ENCODE measurements at regions not wholly inside any gene's neighbourhood (a gene's known extent, or its start where the extent isn't known, plus 50 kb on each side); places are given as distances from the start of the nearest gene placed in this dataset.
A peak's percentile ranks its signal among the peaks of the same experiment; 100 is the strongest.

DNA sequence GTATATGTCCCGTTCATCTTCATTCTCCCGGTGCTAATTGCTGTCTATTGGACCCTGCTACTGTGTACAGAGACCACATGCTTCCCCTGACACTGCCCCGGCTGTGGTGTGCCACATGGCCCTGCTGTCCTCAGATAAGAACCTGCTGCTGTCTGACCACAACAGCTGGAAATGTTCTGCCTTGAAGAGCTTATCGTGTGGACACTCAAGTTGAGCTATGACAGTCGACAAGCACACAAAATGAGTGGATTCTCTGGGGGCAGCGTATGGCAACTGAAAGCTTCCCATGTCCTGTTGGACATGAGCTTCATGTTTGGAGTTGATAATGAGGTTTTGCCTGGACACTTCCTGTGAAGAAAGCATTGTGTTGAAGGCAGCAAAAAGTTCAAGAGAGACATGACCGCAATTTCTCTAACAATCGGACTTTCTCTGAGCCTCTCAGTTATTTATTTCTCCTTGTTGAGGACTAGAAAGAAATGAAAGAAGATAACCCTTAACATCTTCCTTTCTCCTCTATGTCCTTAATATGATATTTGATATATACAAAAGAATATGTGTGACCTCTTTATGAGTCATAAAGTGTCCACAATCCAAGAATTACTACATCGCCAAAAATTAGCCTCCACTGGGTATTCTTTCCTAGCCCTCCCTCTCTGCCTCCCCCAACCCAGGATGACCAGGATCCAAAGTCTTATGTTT, 187.1 kb upstream of the TCF21 start (continued):
- TF ChIP-seq, protein P1, sequence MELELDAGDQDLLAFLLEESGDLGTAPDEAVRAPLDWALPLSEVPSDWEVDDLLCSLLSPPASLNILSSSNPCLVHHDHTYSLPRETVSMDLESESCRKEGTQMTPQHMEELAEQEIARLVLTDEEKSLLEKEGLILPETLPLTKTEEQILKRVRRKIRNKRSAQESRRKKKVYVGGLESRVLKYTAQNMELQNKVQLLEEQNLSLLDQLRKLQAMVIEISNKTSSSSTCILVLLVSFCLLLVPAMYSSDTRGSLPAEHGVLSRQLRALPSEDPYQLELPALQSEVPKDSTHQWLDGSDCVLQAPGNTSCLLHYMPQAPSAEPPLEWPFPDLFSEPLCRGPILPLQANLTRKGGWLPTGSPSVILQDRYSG (tag; conservative IDR thresholded peaks at IDR 0.05; ENCODE audit: low read depth), result peak; percentile 86
- TF ChIP-seq MIER1 (IDR thresholded peaks at IDR 0.05; ENCODE audit: low read depth), result no peak
- peak; percentile 51 for TF ChIP-seq NCOA4 (IDR thresholded peaks at IDR 0.05; ENCODE audit: partially characterized antibody)
- TF ChIP-seq PCBP1 (IDR thresholded peaks at IDR 0.05; ENCODE audit: low read depth, low read length, poor library complexity, severe bottlenecking), result no peak
- no peak for TF ChIP-seq ZNF146 (CRISPR knock-in tag; IDR thresholded peaks at IDR 0.05; ENCODE audit: unreplicated experiment)
- no peak for TF ChIP-seq HMG20B (CRISPR knock-in tag; IDR thresholded peaks at IDR 0.05)
- TF ChIP-seq SAP30 (IDR thresholded peaks at IDR 0.05; ENCODE audit: borderline replicate concordance, insufficient read depth, low read depth, low read length, poor library complexity, severe bottlenecking), result no peak
- no peak for TF ChIP-seq CHD2 (IDR thresholded peaks at IDR 0.05; ENCODE audit: low read depth, low read length)
- peak; percentile 100 for TF ChIP-seq ARID1B (IDR thresholded peaks at IDR 0.05)
- TF ChIP-seq FOXP1 (CRISPR knock-in tag; IDR thresholded peaks at IDR 0.05), result 0 out of 2 replicates have a peak, but pooled peaks have one; percentile 43
- no peak for TF ChIP-seq KAT8 (IDR thresholded peaks at IDR 0.05; ENCODE audit: low read depth)
- TF ChIP-seq PHB (CRISPR knock-in tag; IDR thresholded peaks at IDR 0.05), result no peak
- TF ChIP-seq ETV5 (CRISPR knock-in tag; IDR thresholded peaks at IDR 0.05; ENCODE audit: low read depth), result peak; percentile 96
- no peak for TF ChIP-seq POLR2AphosphoS2 (IDR thresholded peaks at IDR 0.05; ENCODE audit: low read length)
- TF ChIP-seq, protein P2, sequence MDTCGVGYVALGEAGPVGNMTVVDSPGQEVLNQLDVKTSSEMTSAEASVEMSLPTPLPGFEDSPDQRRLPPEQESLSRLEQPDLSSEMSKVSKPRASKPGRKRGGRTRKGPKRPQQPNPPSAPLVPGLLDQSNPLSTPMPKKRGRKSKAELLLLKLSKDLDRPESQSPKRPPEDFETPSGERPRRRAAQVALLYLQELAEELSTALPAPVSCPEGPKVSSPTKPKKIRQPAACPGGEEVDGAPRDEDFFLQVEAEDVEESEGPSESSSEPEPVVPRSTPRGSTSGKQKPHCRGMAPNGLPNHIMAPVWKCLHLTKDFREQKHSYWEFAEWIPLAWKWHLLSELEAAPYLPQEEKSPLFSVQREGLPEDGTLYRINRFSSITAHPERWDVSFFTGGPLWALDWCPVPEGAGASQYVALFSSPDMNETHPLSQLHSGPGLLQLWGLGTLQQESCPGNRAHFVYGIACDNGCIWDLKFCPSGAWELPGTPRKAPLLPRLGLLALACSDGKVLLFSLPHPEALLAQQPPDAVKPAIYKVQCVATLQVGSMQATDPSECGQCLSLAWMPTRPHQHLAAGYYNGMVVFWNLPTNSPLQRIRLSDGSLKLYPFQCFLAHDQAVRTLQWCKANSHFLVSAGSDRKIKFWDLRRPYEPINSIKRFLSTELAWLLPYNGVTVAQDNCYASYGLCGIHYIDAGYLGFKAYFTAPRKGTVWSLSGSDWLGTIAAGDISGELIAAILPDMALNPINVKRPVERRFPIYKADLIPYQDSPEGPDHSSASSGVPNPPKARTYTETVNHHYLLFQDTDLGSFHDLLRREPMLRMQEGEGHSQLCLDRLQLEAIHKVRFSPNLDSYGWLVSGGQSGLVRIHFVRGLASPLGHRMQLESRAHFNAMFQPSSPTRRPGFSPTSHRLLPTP (IDR thresholded peaks at IDR 0.05; ENCODE audit: borderline replicate concordance, extremely low read depth, insufficient read length), result no peak
- no peak for TF ChIP-seq POLR2B (IDR thresholded peaks at IDR 0.05; ENCODE audit: low read depth, partially characterized antibody)
- peak; percentile 99 for TF ChIP-seq LEF1 (IDR thresholded peaks at IDR 0.05)
- peak; percentile 98 for TF ChIP-seq EP300 (IDR thresholded peaks at IDR 0.05; ENCODE audit: low read length)
- no peak for TF ChIP-seq YBX1 (IDR thresholded peaks at IDR 0.05)
- TF ChIP-seq FOSL1 (tag; conservative IDR thresholded peaks at IDR 0.05), result peak; percentile 90
- TF ChIP-seq ZFP1 (CRISPR knock-in tag; IDR thresholded peaks at IDR 0.05), result no peak
- TF ChIP-seq, protein P3, sequence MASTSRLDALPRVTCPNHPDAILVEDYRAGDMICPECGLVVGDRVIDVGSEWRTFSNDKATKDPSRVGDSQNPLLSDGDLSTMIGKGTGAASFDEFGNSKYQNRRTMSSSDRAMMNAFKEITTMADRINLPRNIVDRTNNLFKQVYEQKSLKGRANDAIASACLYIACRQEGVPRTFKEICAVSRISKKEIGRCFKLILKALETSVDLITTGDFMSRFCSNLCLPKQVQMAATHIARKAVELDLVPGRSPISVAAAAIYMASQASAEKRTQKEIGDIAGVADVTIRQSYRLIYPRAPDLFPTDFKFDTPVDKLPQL (IDR thresholded peaks at IDR 0.05; ENCODE audit: extremely low read depth, insufficient read length), result no peak
- TF ChIP-seq BRF1 (IDR thresholded peaks at IDR 0.05; ENCODE audit: borderline replicate concordance, extremely low read depth, insufficient read length), result no peak
- no peak for TF ChIP-seq ZFP30 (CRISPR knock-in tag; IDR thresholded peaks at IDR 0.05; ENCODE audit: borderline replicate concordance)
- TF ChIP-seq ZNF263 (CRISPR knock-in tag; IDR thresholded peaks at IDR 0.05; ENCODE audit: borderline replicate concordance), result 0 out of 2 replicates have a peak, but pooled peaks have one; percentile 27
- no peak for TF ChIP-seq COPS2 (conservative IDR thresholded peaks at IDR 0.05)
- TF ChIP-seq PHF20 (IDR thresholded peaks at IDR 0.05; ENCODE audit: partially characterized antibody), result peak; percentile 57

All from K562 (cell line).